ENCODE measurements at regions not wholly inside any gene's neighbourhood (a gene's known extent, or its start where the extent isn't known, plus 50 kb on each side); places are given as distances from the start of the nearest gene placed in this dataset.

DNA sequence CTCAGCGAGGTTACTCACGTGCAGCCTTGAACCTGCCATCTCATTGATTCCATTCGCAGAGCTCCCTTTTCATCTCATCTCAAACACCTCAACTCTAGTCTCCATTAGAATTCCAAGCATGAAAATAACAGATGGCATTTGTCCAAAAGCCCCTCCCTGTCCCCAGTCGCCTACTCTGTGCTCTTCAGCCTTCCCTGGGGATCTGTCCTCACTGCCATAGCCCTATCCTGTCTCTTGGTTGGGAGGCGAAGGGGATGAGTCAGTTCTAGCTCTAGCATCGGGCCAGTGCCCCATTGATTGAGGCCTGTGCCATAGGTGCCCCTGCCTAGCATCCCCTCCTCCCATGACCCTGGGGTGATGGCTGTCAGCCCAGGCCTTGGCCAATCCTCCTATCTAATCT lies 134.0 kb upstream of the PJA1 start:
- Histone ChIP-seq H3K9me2 (replicated peaks; ENCODE audit: control insufficient read depth, low read length) (no peaks in the 10 kb centered on the region), H3F3A (ENCODE audit: control insufficient read depth, insufficient read depth) (no peaks in the 10 kb centered on the region), H3K4me2 (ENCODE audit: low read length) (no peak overlapping the region), H3K27ac (ENCODE audit: low read depth, low read length) (no peak overlapping the region), H3K27me3 (ENCODE audit: control insufficient read depth, low read length) (no peaks in the 10 kb centered on the region), H4K20me1 (ENCODE audit: control insufficient read depth, insufficient read depth, low read depth, low read length) (no peaks in the 10 kb centered on the region), H3K36me3 (ENCODE audit: control insufficient read depth, low read length) (no peaks in the 10 kb centered on the region), H3K4me3 (ENCODE audit: low read length) (no peak overlapping the region), H3K4me1 (ENCODE audit: control insufficient read depth, low read length) (no peaks in the 10 kb centered on the region), H3K9me3 (ENCODE audit: control insufficient read depth, insufficient read depth, low read length) (no peaks in the 10 kb centered on the region), H3K79me2 (ENCODE audit: control insufficient read depth, low read length) (no peaks in the 10 kb centered on the region)
- TF ChIP-seq, protein P1, sequence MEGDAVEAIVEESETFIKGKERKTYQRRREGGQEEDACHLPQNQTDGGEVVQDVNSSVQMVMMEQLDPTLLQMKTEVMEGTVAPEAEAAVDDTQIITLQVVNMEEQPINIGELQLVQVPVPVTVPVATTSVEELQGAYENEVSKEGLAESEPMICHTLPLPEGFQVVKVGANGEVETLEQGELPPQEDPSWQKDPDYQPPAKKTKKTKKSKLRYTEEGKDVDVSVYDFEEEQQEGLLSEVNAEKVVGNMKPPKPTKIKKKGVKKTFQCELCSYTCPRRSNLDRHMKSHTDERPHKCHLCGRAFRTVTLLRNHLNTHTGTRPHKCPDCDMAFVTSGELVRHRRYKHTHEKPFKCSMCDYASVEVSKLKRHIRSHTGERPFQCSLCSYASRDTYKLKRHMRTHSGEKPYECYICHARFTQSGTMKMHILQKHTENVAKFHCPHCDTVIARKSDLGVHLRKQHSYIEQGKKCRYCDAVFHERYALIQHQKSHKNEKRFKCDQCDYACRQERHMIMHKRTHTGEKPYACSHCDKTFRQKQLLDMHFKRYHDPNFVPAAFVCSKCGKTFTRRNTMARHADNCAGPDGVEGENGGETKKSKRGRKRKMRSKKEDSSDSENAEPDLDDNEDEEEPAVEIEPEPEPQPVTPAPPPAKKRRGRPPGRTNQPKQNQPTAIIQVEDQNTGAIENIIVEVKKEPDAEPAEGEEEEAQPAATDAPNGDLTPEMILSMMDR (IDR thresholded peaks at IDR 0.05; ENCODE audit: low read depth, low read length, poor library complexity, severe bottlenecking): no peak
- TF ChIP-seq EZH2phosphoT487 (IDR thresholded peaks at IDR 0.05; ENCODE audit: borderline replicate concordance, low read length): no peak

DNA sequence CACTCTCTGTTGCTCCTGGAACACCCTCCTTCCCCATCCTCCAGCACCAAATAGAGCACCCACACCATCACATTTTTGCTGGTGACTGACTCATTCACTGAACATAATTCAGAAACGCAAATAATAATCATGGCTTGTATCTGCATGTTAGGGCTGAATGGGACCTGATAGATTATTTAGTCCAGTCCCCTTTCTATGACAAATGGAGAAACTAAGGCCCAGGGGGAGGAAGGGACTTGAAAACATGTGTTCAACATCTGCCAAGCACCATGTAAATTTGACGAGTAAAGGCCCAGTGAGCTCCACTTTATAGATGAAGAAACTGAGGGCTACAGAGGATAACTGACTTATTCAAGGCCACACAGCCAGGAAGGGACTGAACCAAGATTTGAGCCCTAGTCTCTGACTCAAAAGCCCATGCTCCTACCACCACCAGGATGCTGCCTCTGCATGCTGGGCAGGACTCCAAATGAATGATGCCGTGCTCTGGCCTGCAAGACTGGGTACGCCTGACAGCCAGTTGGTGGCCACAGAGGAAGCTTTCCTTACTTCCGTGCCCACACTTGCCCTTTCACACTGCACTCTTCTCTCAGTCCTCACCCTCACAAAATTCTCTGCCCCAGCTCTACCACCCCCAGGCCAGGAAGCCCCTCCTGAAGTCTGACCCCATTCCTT lies 133.3 kb upstream of the PJA1 start:
- no peak for TF ChIP-seq EZH2phosphoT487 (IDR thresholded peaks at IDR 0.05; ENCODE audit: borderline replicate concordance, low read length)
- TF ChIP-seq, protein P1 (IDR thresholded peaks at IDR 0.05; ENCODE audit: low read depth, low read length, poor library complexity, severe bottlenecking): no peak
- Histone ChIP-seq H3K36me3 (ENCODE audit: control insufficient read depth, low read length) (no peaks in the 10 kb centered on the region), H3K9me3 (ENCODE audit: control insufficient read depth, insufficient read depth, low read length) (no peaks in the 10 kb centered on the region), H3K4me2 (ENCODE audit: low read length) (no peak overlapping the region), H4K20me1 (ENCODE audit: control insufficient read depth, insufficient read depth, low read depth, low read length) (no peaks in the 10 kb centered on the region), H3K9me2 (replicated peaks; ENCODE audit: control insufficient read depth, low read length) (no peaks in the 10 kb centered on the region), H3K27me3 (ENCODE audit: control insufficient read depth, low read length) (no peaks in the 10 kb centered on the region), H3K4me3 (ENCODE audit: low read length) (no peak overlapping the region), H3K4me1 (ENCODE audit: control insufficient read depth, low read length) (no peaks in the 10 kb centered on the region), H3K27ac (ENCODE audit: low read depth, low read length) (no peak overlapping the region), H3K79me2 (ENCODE audit: control insufficient read depth, low read length) (no peaks in the 10 kb centered on the region), H3F3A (ENCODE audit: control insufficient read depth, insufficient read depth) (no peaks in the 10 kb centered on the region)

DNA sequence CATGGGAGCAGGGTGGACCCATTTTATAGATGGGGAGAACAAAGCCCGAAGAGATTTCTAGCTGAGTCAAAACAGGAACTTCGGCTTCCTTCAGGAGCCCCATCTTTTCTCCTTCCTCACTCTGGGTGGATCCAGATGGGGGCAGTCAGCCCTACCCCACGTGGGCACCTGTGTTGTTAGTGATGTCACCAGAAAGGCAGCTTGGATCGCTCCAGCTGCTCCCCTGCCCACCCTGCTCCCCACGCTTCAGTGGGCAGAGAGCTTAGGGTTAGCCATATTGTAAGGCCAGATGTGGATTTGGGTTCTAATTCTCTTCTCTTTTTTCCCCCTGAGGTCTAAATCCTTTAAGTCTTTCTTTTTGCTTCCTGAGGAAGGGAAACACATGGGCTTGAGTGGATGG lies 132.3 kb upstream of the PJA1 start:
- Histone ChIP-seq H3K4me2 (ENCODE audit: low read length) (no peak overlapping the region), H3K27ac (ENCODE audit: low read depth, low read length) (no peak overlapping the region), H3K79me2 (ENCODE audit: control insufficient read depth, low read length) (no peaks in the 10 kb centered on the region), H3K36me3 (ENCODE audit: control insufficient read depth, low read length) (no peaks in the 10 kb centered on the region), H3K9me2 (replicated peaks; ENCODE audit: control insufficient read depth, low read length) (no peaks in the 10 kb centered on the region), H4K20me1 (ENCODE audit: control insufficient read depth, insufficient read depth, low read depth, low read length) (no peaks in the 10 kb centered on the region), H3F3A (ENCODE audit: control insufficient read depth, insufficient read depth) (no peaks in the 10 kb centered on the region), H3K27me3 (ENCODE audit: control insufficient read depth, low read length) (no peaks in the 10 kb centered on the region), H3K4me1 (ENCODE audit: control insufficient read depth, low read length) (no peaks in the 10 kb centered on the region), H3K4me3 (ENCODE audit: low read length) (no peak overlapping the region), H3K9me3 (ENCODE audit: control insufficient read depth, insufficient read depth, low read length) (no peaks in the 10 kb centered on the region)
- TF ChIP-seq, protein P1 (IDR thresholded peaks at IDR 0.05; ENCODE audit: low read depth, low read length, poor library complexity, severe bottlenecking): no peak
- no peak for TF ChIP-seq EZH2phosphoT487 (IDR thresholded peaks at IDR 0.05; ENCODE audit: borderline replicate concordance, low read length)

Data from DOHH2 (cell line).